Liver (tissue), 3 donors: ENCODE measurements at regions not wholly inside any gene's neighbourhood (a gene's known extent, or its start where the extent isn't known, plus 50 kb on each side); places are given as distances from the start of the nearest gene placed in this dataset.

Experiments used
- CTCF ChIP-seq: fragments of 150-350 bp; IDR thresholded peaks from 2 replicates; pipeline ENCODE4 v1.5.1; 2017; ENCODE audit warnings: improper control_type of control experiment, low read depth, low read length; ENCODE audit not compliant: missing input control
- EGR1 ChIP-seq, 2 donors: IDR thresholded peaks; 2 replicates each; pipeline ENCODE4 v1.6.1; 2016 to 2018; ENCODE audit warnings: antibody characterized with exemption in 2 of 2, low read depth in 2 of 2
- FOXA1 ChIP-seq: IDR thresholded peaks from 2 replicates; pipeline ENCODE4 v1.6.1; 2016; ENCODE audit warnings: antibody characterized with exemption
- HNF4A ChIP-seq, 2 donors: conservative IDR thresholded peaks; 2 replicates each; pipeline ENCODE4 v1.6.1; 2016; ENCODE audit warnings: antibody characterized with exemption in 2 of 2, mild to moderate bottlenecking in 2 of 2
- RAD21 ChIP-seq, 2 donors: IDR thresholded peaks; 2 replicates each; pipeline ENCODE4 v1.6.1; 2016; ENCODE audit warnings: antibody characterized with exemption in 2 of 2, mild to moderate bottlenecking in 2 of 2
- REST ChIP-seq: IDR thresholded peaks from 2 replicates; pipeline ENCODE4 v1.6.1; 2016; ENCODE audit warnings: antibody characterized with exemption, mild to moderate bottlenecking
- TAF1 ChIP-seq: conservative IDR thresholded peaks from 2 replicates; pipeline ENCODE4 v1.6.1; 2016; ENCODE audit warnings: antibody characterized with exemption, mild to moderate bottlenecking
- YY1 ChIP-seq: IDR thresholded peaks from 2 replicates; pipeline ENCODE4 v1.6.1; 2016; ENCODE audit warnings: antibody characterized with exemption, mild to moderate bottlenecking
- TF ChIP-seq, protein P1 (sequence below): IDR thresholded peaks from 2 replicates; pipeline ENCODE4 v1.6.1; 2016; ENCODE audit warnings: antibody characterized with exemption
- TF ChIP-seq, protein P2 (sequence below): IDR thresholded peaks from 2 replicates; pipeline ENCODE4 v1.6.1; 2016; ENCODE audit warnings: antibody characterized with exemption
- donor health status: healthy.
- donor health status: healthy.

GRCh38 chr9:100640447-100641050 lies 62.7 kb downstream of the CAVIN4 start:
- TF ChIP-seq YY1 (no peak), TAF1 (no peak), CTCF (no peak), RAD21 (IDR thresholded peaks at IDR 0.05) (no peak), REST (no peak), HNF4A (conservative IDR thresholded peaks at IDR 0.05) (no peak), FOXA1 (no peak), EGR1 (IDR thresholded peaks at IDR 0.05; ENCODE audit: low read depth in 2 of 2) (no peak)
- TF ChIP-seq, protein P1, sequence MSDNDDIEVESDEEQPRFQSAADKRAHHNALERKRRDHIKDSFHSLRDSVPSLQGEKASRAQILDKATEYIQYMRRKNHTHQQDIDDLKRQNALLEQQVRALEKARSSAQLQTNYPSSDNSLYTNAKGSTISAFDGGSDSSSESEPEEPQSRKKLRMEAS = no peak
- TF ChIP-seq, protein P2, sequence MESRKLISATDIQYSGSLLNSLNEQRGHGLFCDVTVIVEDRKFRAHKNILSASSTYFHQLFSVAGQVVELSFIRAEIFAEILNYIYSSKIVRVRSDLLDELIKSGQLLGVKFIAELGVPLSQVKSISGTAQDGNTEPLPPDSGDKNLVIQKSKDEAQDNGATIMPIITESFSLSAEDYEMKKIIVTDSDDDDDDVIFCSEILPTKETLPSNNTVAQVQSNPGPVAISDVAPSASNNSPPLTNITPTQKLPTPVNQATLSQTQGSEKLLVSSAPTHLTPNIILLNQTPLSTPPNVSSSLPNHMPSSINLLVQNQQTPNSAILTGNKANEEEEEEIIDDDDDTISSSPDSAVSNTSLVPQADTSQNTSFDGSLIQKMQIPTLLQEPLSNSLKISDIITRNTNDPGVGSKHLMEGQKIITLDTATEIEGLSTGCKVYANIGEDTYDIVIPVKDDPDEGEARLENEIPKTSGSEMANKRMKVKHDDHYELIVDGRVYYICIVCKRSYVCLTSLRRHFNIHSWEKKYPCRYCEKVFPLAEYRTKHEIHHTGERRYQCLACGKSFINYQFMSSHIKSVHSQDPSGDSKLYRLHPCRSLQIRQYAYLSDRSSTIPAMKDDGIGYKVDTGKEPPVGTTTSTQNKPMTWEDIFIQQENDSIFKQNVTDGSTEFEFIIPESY = no peak
